ENCODE measurements at regions not wholly inside any gene's neighbourhood (a gene's known extent, or its start where the extent isn't known, plus 50 kb on each side); places are given as distances from the start of the nearest gene placed in this dataset.

DNA sequence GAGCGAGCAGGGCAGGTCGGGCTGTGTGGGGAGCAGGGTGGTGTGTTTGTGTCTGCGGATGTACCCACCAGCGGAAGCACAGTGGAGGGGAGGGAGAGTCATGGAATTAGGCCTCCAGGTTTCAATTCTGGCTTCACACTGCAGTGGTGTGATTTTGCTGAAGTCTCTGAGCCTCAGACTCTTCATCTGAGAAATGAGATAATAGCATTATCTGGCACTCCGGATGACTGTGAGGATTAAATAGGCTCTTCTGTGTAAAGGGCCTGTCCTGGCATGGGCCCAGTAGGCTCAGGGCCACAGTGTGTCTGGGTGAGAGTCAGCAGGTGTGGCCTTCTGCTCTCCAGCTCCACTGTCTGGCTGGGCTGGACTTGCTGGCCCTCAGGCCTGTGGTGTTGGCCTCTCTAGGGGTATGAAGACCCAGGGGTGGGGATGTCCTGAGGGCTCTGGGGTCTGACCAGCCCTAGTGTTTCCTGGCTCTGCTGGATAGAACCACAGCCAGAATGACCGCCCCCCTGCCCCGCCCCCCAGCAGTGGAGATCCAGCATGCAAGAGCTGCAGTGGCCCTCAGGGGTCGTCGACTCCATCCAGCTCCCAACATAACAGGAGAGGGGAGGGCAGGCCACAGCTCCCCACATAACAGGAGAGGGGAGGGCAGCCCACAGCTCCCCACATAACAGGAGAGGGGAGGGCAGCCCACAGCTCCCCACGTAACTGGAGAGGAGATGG, 178.6 kb downstream of the RPS24 start:
- no peaks in the 10 kb centered on the region for H3K9me2 ChIP-seq (ENCODE audit: insufficient read depth)
- H4K20me1 ChIP-seq (ENCODE audit: insufficient read depth) = no peaks in the 10 kb centered on the region
- no peaks in the 10 kb centered on the region for H3K4me1 ChIP-seq (replicated peaks; ENCODE audit: insufficient read depth)
- no peak for DNase-seq
- BruUV-seq (replicated peaks) = no TSS peak
- H2AFZ ChIP-seq = no peak overlapping the region
- H3F3A ChIP-seq (ENCODE audit: insufficient read depth, low read depth) = no peaks in the 10 kb centered on the region
- ChIA-PET CTCF (interaction anchor here (0.6 kb wide), 1 partner anchor 573 kb away, joined by 3 read pairs; no protein-coding TSS in a partner anchor), POLR2A (ENCODE audit: unreplicated experiment) (no interaction called here)
- H3K4me3 ChIP-seq = no peak overlapping the region
- TF ChIP-seq, protein P1, sequence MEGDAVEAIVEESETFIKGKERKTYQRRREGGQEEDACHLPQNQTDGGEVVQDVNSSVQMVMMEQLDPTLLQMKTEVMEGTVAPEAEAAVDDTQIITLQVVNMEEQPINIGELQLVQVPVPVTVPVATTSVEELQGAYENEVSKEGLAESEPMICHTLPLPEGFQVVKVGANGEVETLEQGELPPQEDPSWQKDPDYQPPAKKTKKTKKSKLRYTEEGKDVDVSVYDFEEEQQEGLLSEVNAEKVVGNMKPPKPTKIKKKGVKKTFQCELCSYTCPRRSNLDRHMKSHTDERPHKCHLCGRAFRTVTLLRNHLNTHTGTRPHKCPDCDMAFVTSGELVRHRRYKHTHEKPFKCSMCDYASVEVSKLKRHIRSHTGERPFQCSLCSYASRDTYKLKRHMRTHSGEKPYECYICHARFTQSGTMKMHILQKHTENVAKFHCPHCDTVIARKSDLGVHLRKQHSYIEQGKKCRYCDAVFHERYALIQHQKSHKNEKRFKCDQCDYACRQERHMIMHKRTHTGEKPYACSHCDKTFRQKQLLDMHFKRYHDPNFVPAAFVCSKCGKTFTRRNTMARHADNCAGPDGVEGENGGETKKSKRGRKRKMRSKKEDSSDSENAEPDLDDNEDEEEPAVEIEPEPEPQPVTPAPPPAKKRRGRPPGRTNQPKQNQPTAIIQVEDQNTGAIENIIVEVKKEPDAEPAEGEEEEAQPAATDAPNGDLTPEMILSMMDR (conservative IDR thresholded peaks at IDR 0.05) = no peak
- H3K9me3 ChIP-seq (ENCODE audit: insufficient read depth, low read depth) = no peaks in the 10 kb centered on the region
- H3K4me2 ChIP-seq = no peak overlapping the region
- intact Hi-C loops (cut with micrococcal nuclease; ENCODE audit: unreplicated experiment) = loop anchor here (2.0 to 10.0 kb wide), 2 partner anchors 445 to 863 kb away; no protein-coding TSS in a partner anchor
- peaks cover 35% of the 10 kb centered on the region for H3K27me3 ChIP-seq (ENCODE audit: insufficient read depth, low read depth)
- no peaks in the 10 kb centered on the region for H3K36me3 ChIP-seq (ENCODE audit: low read depth)
- no peaks in the 10 kb centered on the region for H3K79me2 ChIP-seq (ENCODE audit: low read depth)
- no peak overlapping the region for H3K27ac ChIP-seq

DNA sequence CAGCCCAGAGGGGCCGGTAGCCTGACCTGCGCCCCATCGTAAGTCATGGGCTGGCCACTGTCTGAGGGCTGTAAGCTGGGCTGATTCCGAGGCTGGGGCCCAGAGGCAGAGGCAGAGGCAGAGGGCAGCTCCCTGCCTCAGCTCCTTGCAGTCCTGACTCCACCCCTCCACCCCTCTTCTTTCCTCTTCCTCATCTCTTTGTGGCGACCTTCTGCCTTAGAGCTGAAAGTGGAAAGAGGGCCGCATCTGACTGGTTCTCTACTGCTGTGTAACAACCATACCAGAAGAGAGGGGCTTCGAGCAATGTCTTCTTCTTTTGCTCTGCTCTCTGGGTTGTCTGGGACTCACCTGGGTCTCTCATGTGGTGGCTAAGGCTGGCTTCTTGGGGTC, 179.1 kb downstream of the RPS24 start:
- H3K4me1 ChIP-seq (replicated peaks; ENCODE audit: insufficient read depth) = no peaks in the 10 kb centered on the region
- intact Hi-C loops (cut with micrococcal nuclease; ENCODE audit: unreplicated experiment) = loop anchor here (2.0 to 10.0 kb wide), 2 partner anchors 444 to 862 kb away; no protein-coding TSS in a partner anchor
- no peaks in the 10 kb centered on the region for H3F3A ChIP-seq (ENCODE audit: insufficient read depth, low read depth)
- no peak for DNase-seq
- H2AFZ ChIP-seq = no peak overlapping the region
- no peak overlapping the region for H3K4me3 ChIP-seq
- TF ChIP-seq, protein P1 (conservative IDR thresholded peaks at IDR 0.05) = no peak
- no peak for TF ChIP-seq EZH2 (IDR thresholded peaks at IDR 0.05; ENCODE audit: low read depth)
- ChIA-PET CTCF (interaction anchor here (0.6 kb wide), 1 partner anchor 572 kb away, joined by 3 read pairs; no protein-coding TSS in a partner anchor), POLR2A (ENCODE audit: unreplicated experiment) (no interaction called here)
- no peaks in the 10 kb centered on the region for H3K9me2 ChIP-seq (ENCODE audit: insufficient read depth)
- no TSS peak for BruUV-seq (replicated peaks)
- H3K36me3 ChIP-seq (ENCODE audit: low read depth) = no peaks in the 10 kb centered on the region
- H3K4me2 ChIP-seq = no peak overlapping the region
- no peaks in the 10 kb centered on the region for H3K9me3 ChIP-seq (ENCODE audit: insufficient read depth, low read depth)
- no peak overlapping the region for H3K27ac ChIP-seq
- no peaks in the 10 kb centered on the region for H4K20me1 ChIP-seq (ENCODE audit: insufficient read depth)
- H3K27me3 ChIP-seq (ENCODE audit: insufficient read depth, low read depth) = peaks cover 40% of the 10 kb centered on the region
- no peaks in the 10 kb centered on the region for H3K79me2 ChIP-seq (ENCODE audit: low read depth)

DNA sequence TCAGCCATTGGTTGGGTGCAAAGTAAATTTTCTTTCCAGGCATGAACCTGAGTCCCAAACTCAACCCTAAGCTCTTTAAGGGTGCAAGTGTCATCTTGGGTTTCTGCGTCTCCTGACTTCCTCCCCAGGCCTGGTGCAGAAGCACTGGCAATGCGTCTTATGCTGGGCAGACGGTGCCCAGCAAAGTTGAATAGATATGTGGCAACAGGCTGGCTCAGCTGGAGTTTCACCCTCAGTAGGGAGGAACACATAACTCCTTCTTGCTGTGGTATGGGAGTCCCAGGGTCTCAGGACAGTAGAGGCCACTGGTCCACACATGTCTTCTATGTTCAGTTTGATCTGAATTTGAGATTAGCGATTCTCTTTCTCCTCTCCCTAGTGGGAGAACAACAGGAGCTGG, 181.3 kb downstream of the RPS24 start:
- TF ChIP-seq, protein P1 (conservative IDR thresholded peaks at IDR 0.05) = no peak
- TF ChIP-seq EZH2 (IDR thresholded peaks at IDR 0.05; ENCODE audit: low read depth) = no peak
- Histone ChIP-seq H3K79me2 (ENCODE audit: low read depth) (no peaks in the 10 kb centered on the region), H3K9me2 (ENCODE audit: insufficient read depth) (no peaks in the 10 kb centered on the region), H2AFZ (no peak overlapping the region), H4K20me1 (ENCODE audit: insufficient read depth) (no peaks in the 10 kb centered on the region), H3K27ac (no peak overlapping the region), H3K4me3 (no peak overlapping the region), H3K9me3 (ENCODE audit: insufficient read depth, low read depth) (no peaks in the 10 kb centered on the region), H3K4me1 (replicated peaks; ENCODE audit: insufficient read depth) (no peaks in the 10 kb centered on the region), H3K4me2 (no peak overlapping the region), H3K36me3 (ENCODE audit: low read depth) (no peaks in the 10 kb centered on the region), H3F3A (ENCODE audit: insufficient read depth, low read depth) (no peaks in the 10 kb centered on the region), H3K27me3 (ENCODE audit: insufficient read depth, low read depth) (peaks cover 41% of the 10 kb centered on the region; the same call in 1 of the 2 replicates)
- ChIA-PET POLR2A (ENCODE audit: unreplicated experiment) (no interaction called here), CTCF (no interaction called here)
- no peak for DNase-seq
- intact Hi-C loops (cut with micrococcal nuclease; ENCODE audit: unreplicated experiment) = loop anchor here (10.0 kb wide), 1 partner anchor 860 kb away; no protein-coding TSS in a partner anchor
- BruUV-seq (replicated peaks) = no TSS peak

Data from PC-9 (cell line).